IMR-90 (cell line): ENCODE measurements at regions not wholly inside any gene's neighbourhood (a gene's known extent, or its start where the extent isn't known, plus 50 kb on each side); places are given as distances from the start of the nearest gene placed in this dataset.

Experiments
- ATAC-seq: fragments of 200-7000 bp; cut with Tn5 transposase; 2 replicates; pipeline ENCODE4 v1.9.1; 2020; ENCODE audit warnings: low read depth, mild to moderate bottlenecking, moderate library complexity
- BruUV-seq: library from RNA; stranded (reverse); fragments of 400-500 nt; replicated peaks from 2 replicates; lab custom pipeline; 2021; lab: Mats Ljungman, UMichigan
- CTCF ChIA-PET: fragments of 300-600 bp; formaldehyde crosslinking; extraction: SDS; loops from one replicate; lab custom pipeline; 2021; ENCODE audit warnings: antibody characterized with exemption; lab: Yijun Ruan, JAX
- POLR2A ChIA-PET: fragments of 300-600 bp; sonication (Branson Sonifier 250); formaldehyde crosslinking; loops from one replicate; lab custom pipeline; 2022; ENCODE audit warnings: antibody characterized with exemption; ENCODE audit not compliant: unreplicated experiment; lab: Charles Lee
- DNase-seq: peaks from one replicate; pipeline ENCODE4 v3.0.0; 2013
- H2AFZ ChIP-seq: replicated peaks from 2 replicates; pipeline ENCODE3; 2013; ENCODE audit warnings: low read length, mild to moderate bottlenecking; ENCODE audit not compliant: poor library complexity
- H2AK5ac ChIP-seq: 2 replicates; pipeline ENCODE4 v1.6.1; 2013; ENCODE audit warnings: low read depth, low read length, inconsistent platforms
- H2AK9ac ChIP-seq: replicated peaks from 2 replicates; pipeline ENCODE3; 2013; ENCODE audit warnings: mild to moderate bottlenecking, low read depth, low read length, moderate library complexity; ENCODE audit not compliant: poor library complexity
- H2BK120ac ChIP-seq: 2 replicates; pipeline ENCODE4 v1.6.1; 2013; ENCODE audit warnings: low read depth, low read length, inconsistent platforms
- H2BK15ac ChIP-seq: 3 replicates; pipeline ENCODE4 v1.6.1; 2013; ENCODE audit warnings: low read depth, low read length, inconsistent platforms
- H2BK20ac ChIP-seq: 2 replicates; pipeline ENCODE4 v1.6.1; 2013; ENCODE audit warnings: low read depth, mild to moderate bottlenecking, inconsistent platforms, low read length, moderate library complexity
- H2BK5ac ChIP-seq: 2 replicates; pipeline ENCODE4 v1.6.1; 2013; ENCODE audit warnings: mild to moderate bottlenecking, low read depth, low read length, inconsistent platforms; ENCODE audit not compliant: poor library complexity, severe bottlenecking
- H3K14ac ChIP-seq: replicated peaks from 2 replicates; pipeline ENCODE4 v1.6.1; 2013; ENCODE audit warnings: low read depth, low read length, inconsistent platforms
- H3K18ac ChIP-seq: 2 replicates; pipeline ENCODE4 v1.6.1; 2013; ENCODE audit warnings: low read depth, low read length, control low read depth
- H3K23ac ChIP-seq: 2 replicates; pipeline ENCODE4 v1.6.1; 2013; ENCODE audit warnings: low read depth, low read length, inconsistent platforms
- H3K27ac ChIP-seq: 2 replicates; pipeline ENCODE4 v1.5.1; 2013; ENCODE audit warnings: mild to moderate bottlenecking, control low read depth, low read length; ENCODE audit not compliant: insufficient read depth
- H3K27me3 ChIP-seq: 2 replicates; pipeline ENCODE4 v1.6.1; 2013; ENCODE audit warnings: low read length; ENCODE audit not compliant: control insufficient read depth, insufficient read depth
- H3K36me3 ChIP-seq: 2 replicates; pipeline ENCODE4 v1.6.1; 2013; ENCODE audit warnings: low read length, mixed read lengths; ENCODE audit not compliant: control insufficient read depth, insufficient read depth
- H3K4ac ChIP-seq: 2 replicates; pipeline ENCODE4 v1.6.1; 2013; ENCODE audit warnings: low read depth, low read length, inconsistent platforms
- H3K4me1 ChIP-seq: 2 replicates; pipeline ENCODE4 v1.6.1; 2013; ENCODE audit warnings: low read length, mixed read lengths; ENCODE audit not compliant: control insufficient read depth, insufficient read depth
- H3K4me2 ChIP-seq: 2 replicates; pipeline ENCODE4 v1.6.1; 2013; ENCODE audit warnings: low read depth, mild to moderate bottlenecking, control low read depth, low read length, moderate library complexity
- H3K4me3 ChIP-seq: 2 replicates; pipeline ENCODE4 v1.5.1; 2013; ENCODE audit warnings: low read depth, mild to moderate bottlenecking, control low read depth, low read length, moderate library complexity; ENCODE audit not compliant: insufficient read depth
- H3K56ac ChIP-seq: 2 replicates; pipeline ENCODE4 v1.6.1; 2013; ENCODE audit warnings: low read length, inconsistent platforms; ENCODE audit not compliant: insufficient read depth; ENCODE audit errors: extremely low read depth
- H3K79me1 ChIP-seq, 2 experiments: 2 replicates each; pipeline ENCODE4 v1.6.1; 2013; ENCODE audit warnings: low read length in 2 of 2, inconsistent platforms in 1 of 2, low read depth in 1 of 2
- H3K9ac ChIP-seq: 2 replicates; pipeline ENCODE4 v1.6.1; 2013; ENCODE audit warnings: low read depth, low read length, control low read depth
- H3K9me1 ChIP-seq: 2 replicates; pipeline ENCODE4 v1.6.1; 2013; ENCODE audit warnings: low read length, inconsistent platforms; ENCODE audit not compliant: insufficient read depth
- H3K9me3 ChIP-seq: 2 replicates; pipeline ENCODE4 v1.6.1; 2013; ENCODE audit warnings: low read length; ENCODE audit not compliant: control insufficient read depth, insufficient read depth
- H4K20me1 ChIP-seq: 2 replicates; pipeline ENCODE4 v1.6.1; 2013; ENCODE audit warnings: low read length, inconsistent platforms; ENCODE audit not compliant: insufficient read depth
- H4K5ac ChIP-seq: 2 replicates; pipeline ENCODE4 v1.6.1; 2013; ENCODE audit warnings: mild to moderate bottlenecking, low read depth, low read length, control low read depth
- H4K8ac ChIP-seq, 2 experiments: 2 replicates each; pipeline ENCODE4 v1.6.1; 2013; ENCODE audit warnings: low read depth in 2 of 2, low read length in 2 of 2, control low read depth in 1 of 2, inconsistent platforms in 1 of 2
- H4K91ac ChIP-seq: 2 replicates; pipeline ENCODE4 v1.6.1; 2013; ENCODE audit warnings: low read depth, low read length, inconsistent platforms; ENCODE audit not compliant: insufficient read depth
- CEBPB ChIP-seq: IDR thresholded peaks from 2 replicates; pipeline ENCODE4 v1.6.1; 2012; ENCODE audit warnings: low read depth, low read length, improper control_type of control experiment
- CHD1 ChIP-seq: IDR thresholded peaks from 2 replicates; pipeline ENCODE4 v1.6.1; 2012; ENCODE audit warnings: low read depth, low read length, improper control_type of control experiment
- FOS ChIP-seq: fragments of 150-350 bp; IDR thresholded peaks from 2 replicates; pipeline ENCODE4 v1.6.1; 2016; ENCODE audit warnings: low read depth, low read length
- MAFK ChIP-seq: IDR thresholded peaks from 2 replicates; pipeline ENCODE4 v1.6.1; 2012; ENCODE audit warnings: low read depth, low read length, improper control_type of control experiment
- MXI1 ChIP-seq: IDR thresholded peaks from 2 replicates; pipeline ENCODE4 v1.6.1; 2012; ENCODE audit warnings: low read depth, mild to moderate bottlenecking, low read length, moderate library complexity, borderline replicate concordance
- POLR2A ChIP-seq: IDR thresholded peaks from 2 replicates; pipeline ENCODE4 v1.6.1; 2012; ENCODE audit warnings: mild to moderate bottlenecking, low read depth, low read length
- RAD21 ChIP-seq: IDR thresholded peaks from 2 replicates; pipeline ENCODE4 v1.6.1; 2012; ENCODE audit warnings: low read length, improper control_type of control experiment
- RCOR1 ChIP-seq: IDR thresholded peaks from 2 replicates; pipeline ENCODE4 v1.6.1; 2012; ENCODE audit warnings: mild to moderate bottlenecking, low read length, improper control_type of control experiment; ENCODE audit not compliant: insufficient replicate concordance
- RFX5 ChIP-seq: IDR thresholded peaks from 2 replicates; pipeline ENCODE4 v1.8.0; 2012; ENCODE audit warnings: low read depth, mild to moderate bottlenecking, low read length, moderate library complexity
- SMC3 ChIP-seq: fragments of 150-350 bp; IDR thresholded peaks from 2 replicates; pipeline ENCODE4 v1.6.1; 2016; ENCODE audit warnings: low read depth, mild to moderate bottlenecking, antibody characterized with exemption, low read length, moderate library complexity
- WGBS, 2 experiments: methylation state at CpG; one replicate each; pipeline versions ENCODE4 v1.1.5 to v1.1.7; 2013; ENCODE audit warnings: missing lambda C conversion rate in 2 of 2; ENCODE audit not compliant: insufficient read length in 1 of 2; ENCODE audit errors: extremely low coverage in 2 of 2; 5-methylcytosine and 5-hydroxymethylcytosine counted together
- dilution Hi-C: fragments of 300-500 bp; cut with HindIII; formaldehyde crosslinking; loops from one replicate; pipeline ENCODE4 v1.14.3; 2018; ENCODE audit warnings: low sequenced_read_pairs; ENCODE audit not compliant: unreplicated experiment
- in situ Hi-C: fragments of 300-500 bp; cut with MboI; formaldehyde crosslinking; loops from 3 replicates; pipeline ENCODE4 v1.14.3; 2019; ENCODE audit warnings: low sequenced_read_pairs, inconsistent platforms, mixed read lengths
- intact Hi-C: fragments of 100-400 bp; cut with micrococcal nuclease; formaldehyde crosslinking; loops from 2 replicates; pipeline ENCODE4 v1.10.0; 2022
- TF ChIP-seq, protein P1 (sequence below): conservative IDR thresholded peaks from 2 replicates; pipeline ENCODE4 v1.5.1; 2012; ENCODE audit warnings: mild to moderate bottlenecking, low read depth, low read length, improper control_type of control experiment

DNA sequence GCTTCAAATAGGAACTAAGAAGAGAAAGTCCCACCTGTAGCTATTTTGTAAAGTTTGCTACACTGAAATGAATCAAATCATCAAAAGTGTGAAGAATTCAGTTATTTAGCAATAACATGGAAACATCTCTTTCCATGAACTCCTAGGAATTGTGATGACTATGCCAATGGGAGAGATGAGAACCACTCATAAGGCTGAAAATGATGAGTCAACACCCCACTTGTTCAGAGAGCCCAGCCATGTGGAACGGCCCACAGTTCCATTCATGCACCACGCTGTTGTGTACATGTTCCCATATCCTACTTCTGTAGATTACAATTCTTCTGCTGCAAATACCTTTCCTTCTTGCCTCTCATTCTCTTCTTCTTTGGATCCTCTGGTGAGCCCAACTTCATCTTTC is 645.5 kb upstream of the ID2 start:
- Histone ChIP-seq H2AFZ (no peak overlapping the region), H4K8ac (no peak overlapping the region), H4K91ac (no peak overlapping the region), H3K4ac (no peak overlapping the region), H2BK120ac (no peak overlapping the region), H3K9ac (no peak overlapping the region), H3K36me3 (no peaks in the 10 kb centered on the region), H2BK20ac (no peak overlapping the region), H2AK5ac (no peak overlapping the region), H2AK9ac (no peak overlapping the region), H3K9me3 (no peaks in the 10 kb centered on the region), H3K4me3 (no peak overlapping the region), H3K4me1 (no peaks in the 10 kb centered on the region), H4K5ac (no peak overlapping the region), H3K14ac (no peak overlapping the region), H3K79me1 (no peaks in the 10 kb centered on the region), H3K23ac (no peak overlapping the region), H3K56ac (no peak overlapping the region), H3K9me1 (no peaks in the 10 kb centered on the region), H2BK15ac (no peak overlapping the region), H3K27ac (no peak overlapping the region), H3K27me3 (no peaks in the 10 kb centered on the region; the same call in 1 of the 2 replicates), H3K4me2 (no peak overlapping the region), H2BK5ac (no peak overlapping the region), H3K18ac (no peak overlapping the region), H4K20me1 (no peaks in the 10 kb centered on the region)
- no peak for DNase-seq
- dilution Hi-C loops, result no loop called here
- in situ Hi-C loops, result no loop called here
- TF ChIP-seq SMC3 (no peak), CHD1 (no peak), RCOR1 (no peak), RFX5 (no peak), CEBPB (no peak), FOS (no peak), MXI1 (no peak), MAFK (no peak), RAD21 (no peak), POLR2A (no peak)
- TF ChIP-seq, protein P1, sequence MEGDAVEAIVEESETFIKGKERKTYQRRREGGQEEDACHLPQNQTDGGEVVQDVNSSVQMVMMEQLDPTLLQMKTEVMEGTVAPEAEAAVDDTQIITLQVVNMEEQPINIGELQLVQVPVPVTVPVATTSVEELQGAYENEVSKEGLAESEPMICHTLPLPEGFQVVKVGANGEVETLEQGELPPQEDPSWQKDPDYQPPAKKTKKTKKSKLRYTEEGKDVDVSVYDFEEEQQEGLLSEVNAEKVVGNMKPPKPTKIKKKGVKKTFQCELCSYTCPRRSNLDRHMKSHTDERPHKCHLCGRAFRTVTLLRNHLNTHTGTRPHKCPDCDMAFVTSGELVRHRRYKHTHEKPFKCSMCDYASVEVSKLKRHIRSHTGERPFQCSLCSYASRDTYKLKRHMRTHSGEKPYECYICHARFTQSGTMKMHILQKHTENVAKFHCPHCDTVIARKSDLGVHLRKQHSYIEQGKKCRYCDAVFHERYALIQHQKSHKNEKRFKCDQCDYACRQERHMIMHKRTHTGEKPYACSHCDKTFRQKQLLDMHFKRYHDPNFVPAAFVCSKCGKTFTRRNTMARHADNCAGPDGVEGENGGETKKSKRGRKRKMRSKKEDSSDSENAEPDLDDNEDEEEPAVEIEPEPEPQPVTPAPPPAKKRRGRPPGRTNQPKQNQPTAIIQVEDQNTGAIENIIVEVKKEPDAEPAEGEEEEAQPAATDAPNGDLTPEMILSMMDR, result no peak
- POLR2A ChIA-PET, result no interaction called here
- no TSS peak for BruUV-seq
- CTCF ChIA-PET, result no interaction called here
- no CpG with 5 or more reads among the region's 2 CpGs for WGBS, 2 experiments
- intact Hi-C loops, result no loop called here
- no peak for ATAC-seq
